ENCODE measurements at regions not wholly inside any gene's neighbourhood (a gene's known extent, or its start where the extent isn't known, plus 50 kb on each side); places are given as distances from the start of the nearest gene placed in this dataset.

DNA sequence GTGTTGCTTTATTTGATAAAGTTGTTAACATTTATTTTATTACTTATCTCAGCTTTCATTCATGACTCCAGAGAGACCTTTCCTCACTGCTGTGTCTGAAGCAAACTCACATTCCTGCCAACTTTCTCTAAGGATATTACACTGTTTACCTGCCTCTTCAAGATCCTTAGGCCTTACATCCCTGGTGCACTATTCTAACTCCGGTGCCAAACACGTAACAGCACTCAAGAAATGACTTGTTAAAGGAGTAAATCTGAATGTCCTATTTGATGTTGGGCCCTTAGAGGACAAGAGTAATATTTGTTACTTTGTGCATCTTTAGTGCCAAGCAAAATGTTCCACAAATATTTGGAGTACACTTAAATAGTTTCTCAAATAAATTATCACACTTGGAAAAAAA is 324.1 kb upstream of the FLRT2 start:
- ChIA-PET POLR2A (no interaction called here), CTCF (no interaction called here)
- no peak for ATAC-seq
- H3K9me3 ChIP-seq, result no peaks in the 10 kb centered on the region
- H3K4me2 ChIP-seq, result no peak overlapping the region
- no peak overlapping the region for H3K27ac ChIP-seq
- TF ChIP-seq KDM5A (IDR thresholded peaks at IDR 0.05) (no peak), RAD21 (conservative IDR thresholded peaks at IDR 0.05 in 1 of 2, IDR thresholded peaks at IDR 0.05 in 1 of 2) (no peak), GATA3 (IDR thresholded peaks at IDR 0.05; ENCODE audit: borderline replicate concordance) (no peak), HEYL (CRISPR knock-in tag; IDR thresholded peaks at IDR 0.05) (no peak), MYC (IDR thresholded peaks at IDR 0.05; ENCODE audit: borderline replicate concordance, low read length) (no peak), SMC3 (IDR thresholded peaks at IDR 0.05) (no peak), TP53 (CRISPR knock-in tag; IDR thresholded peaks at IDR 0.05) (no peak)
- TF ChIP-seq, protein P1, sequence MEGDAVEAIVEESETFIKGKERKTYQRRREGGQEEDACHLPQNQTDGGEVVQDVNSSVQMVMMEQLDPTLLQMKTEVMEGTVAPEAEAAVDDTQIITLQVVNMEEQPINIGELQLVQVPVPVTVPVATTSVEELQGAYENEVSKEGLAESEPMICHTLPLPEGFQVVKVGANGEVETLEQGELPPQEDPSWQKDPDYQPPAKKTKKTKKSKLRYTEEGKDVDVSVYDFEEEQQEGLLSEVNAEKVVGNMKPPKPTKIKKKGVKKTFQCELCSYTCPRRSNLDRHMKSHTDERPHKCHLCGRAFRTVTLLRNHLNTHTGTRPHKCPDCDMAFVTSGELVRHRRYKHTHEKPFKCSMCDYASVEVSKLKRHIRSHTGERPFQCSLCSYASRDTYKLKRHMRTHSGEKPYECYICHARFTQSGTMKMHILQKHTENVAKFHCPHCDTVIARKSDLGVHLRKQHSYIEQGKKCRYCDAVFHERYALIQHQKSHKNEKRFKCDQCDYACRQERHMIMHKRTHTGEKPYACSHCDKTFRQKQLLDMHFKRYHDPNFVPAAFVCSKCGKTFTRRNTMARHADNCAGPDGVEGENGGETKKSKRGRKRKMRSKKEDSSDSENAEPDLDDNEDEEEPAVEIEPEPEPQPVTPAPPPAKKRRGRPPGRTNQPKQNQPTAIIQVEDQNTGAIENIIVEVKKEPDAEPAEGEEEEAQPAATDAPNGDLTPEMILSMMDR (IDR thresholded peaks at IDR 0.05), result no peak
- TF ChIP-seq, protein P2, sequence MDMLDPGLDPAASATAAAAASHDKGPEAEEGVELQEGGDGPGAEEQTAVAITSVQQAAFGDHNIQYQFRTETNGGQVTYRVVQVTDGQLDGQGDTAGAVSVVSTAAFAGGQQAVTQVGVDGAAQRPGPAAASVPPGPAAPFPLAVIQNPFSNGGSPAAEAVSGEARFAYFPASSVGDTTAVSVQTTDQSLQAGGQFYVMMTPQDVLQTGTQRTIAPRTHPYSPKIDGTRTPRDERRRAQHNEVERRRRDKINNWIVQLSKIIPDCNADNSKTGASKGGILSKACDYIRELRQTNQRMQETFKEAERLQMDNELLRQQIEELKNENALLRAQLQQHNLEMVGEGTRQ (IDR thresholded peaks at IDR 0.05), result no peak
- 90% methylated on average over 2 of the region's 2 CpGs for WGBS (ENCODE audit: missing lambda C conversion rate)
- DNase-seq (ENCODE audit: low read depth in 1 of 2, low spot score in 1 of 2), result no peak
- H3K4me3 ChIP-seq, result no peak overlapping the region
- no peak for FAIRE-seq
- H3K4me1 ChIP-seq, result no peaks in the 10 kb centered on the region

DNA sequence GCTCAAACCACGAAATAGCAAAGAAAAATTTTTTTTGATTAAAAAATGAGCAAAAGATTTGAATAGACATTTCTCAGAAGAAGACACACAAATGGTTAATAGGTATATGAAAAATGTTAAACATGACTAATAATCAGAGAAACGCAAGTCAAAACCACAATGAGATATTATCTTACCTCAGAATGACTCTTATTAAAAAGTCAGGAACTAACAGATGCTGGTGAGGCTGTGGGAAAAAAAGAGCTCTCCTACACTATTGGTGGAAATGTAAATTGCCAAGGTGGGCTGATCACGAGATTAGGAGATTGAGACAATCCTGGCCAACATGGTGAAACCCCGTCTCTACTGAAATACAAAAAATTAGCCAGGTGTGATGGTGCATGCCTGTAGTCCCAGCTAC is 315.5 kb upstream of the FLRT2 start:
- ChIA-PET CTCF (interaction anchor here (0.6 to 0.7 kb wide), 2 partner anchors 10 to 220 kb away, joined by 3 read pairs; no protein-coding TSS in a partner anchor), POLR2A (no interaction called here)
- TF ChIP-seq RAD21 (conservative IDR thresholded peaks at IDR 0.05 in 1 of 2, IDR thresholded peaks at IDR 0.05 in 1 of 2) (no peak), TFCP2L1 (CRISPR knock-in tag; IDR thresholded peaks at IDR 0.05) (no peak), ZFP36 (IDR thresholded peaks at IDR 0.05; ENCODE audit: borderline replicate concordance, partially characterized antibody) (no peak), ZSCAN20 (CRISPR knock-in tag; IDR thresholded peaks at IDR 0.05) (no peak), SMC3 (IDR thresholded peaks at IDR 0.05) (no peak)
- TF ChIP-seq, protein P3, sequence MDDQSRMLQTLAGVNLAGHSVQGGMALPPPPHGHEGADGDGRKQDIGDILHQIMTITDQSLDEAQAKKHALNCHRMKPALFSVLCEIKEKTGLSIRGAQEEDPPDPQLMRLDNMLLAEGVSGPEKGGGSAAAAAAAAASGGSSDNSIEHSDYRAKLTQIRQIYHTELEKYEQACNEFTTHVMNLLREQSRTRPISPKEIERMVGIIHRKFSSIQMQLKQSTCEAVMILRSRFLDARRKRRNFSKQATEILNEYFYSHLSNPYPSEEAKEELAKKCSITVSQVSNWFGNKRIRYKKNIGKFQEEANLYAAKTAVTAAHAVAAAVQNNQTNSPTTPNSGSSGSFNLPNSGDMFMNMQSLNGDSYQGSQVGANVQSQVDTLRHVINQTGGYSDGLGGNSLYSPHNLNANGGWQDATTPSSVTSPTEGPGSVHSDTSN (IDR thresholded peaks at IDR 0.05), result no peak
- TF ChIP-seq, protein P4, sequence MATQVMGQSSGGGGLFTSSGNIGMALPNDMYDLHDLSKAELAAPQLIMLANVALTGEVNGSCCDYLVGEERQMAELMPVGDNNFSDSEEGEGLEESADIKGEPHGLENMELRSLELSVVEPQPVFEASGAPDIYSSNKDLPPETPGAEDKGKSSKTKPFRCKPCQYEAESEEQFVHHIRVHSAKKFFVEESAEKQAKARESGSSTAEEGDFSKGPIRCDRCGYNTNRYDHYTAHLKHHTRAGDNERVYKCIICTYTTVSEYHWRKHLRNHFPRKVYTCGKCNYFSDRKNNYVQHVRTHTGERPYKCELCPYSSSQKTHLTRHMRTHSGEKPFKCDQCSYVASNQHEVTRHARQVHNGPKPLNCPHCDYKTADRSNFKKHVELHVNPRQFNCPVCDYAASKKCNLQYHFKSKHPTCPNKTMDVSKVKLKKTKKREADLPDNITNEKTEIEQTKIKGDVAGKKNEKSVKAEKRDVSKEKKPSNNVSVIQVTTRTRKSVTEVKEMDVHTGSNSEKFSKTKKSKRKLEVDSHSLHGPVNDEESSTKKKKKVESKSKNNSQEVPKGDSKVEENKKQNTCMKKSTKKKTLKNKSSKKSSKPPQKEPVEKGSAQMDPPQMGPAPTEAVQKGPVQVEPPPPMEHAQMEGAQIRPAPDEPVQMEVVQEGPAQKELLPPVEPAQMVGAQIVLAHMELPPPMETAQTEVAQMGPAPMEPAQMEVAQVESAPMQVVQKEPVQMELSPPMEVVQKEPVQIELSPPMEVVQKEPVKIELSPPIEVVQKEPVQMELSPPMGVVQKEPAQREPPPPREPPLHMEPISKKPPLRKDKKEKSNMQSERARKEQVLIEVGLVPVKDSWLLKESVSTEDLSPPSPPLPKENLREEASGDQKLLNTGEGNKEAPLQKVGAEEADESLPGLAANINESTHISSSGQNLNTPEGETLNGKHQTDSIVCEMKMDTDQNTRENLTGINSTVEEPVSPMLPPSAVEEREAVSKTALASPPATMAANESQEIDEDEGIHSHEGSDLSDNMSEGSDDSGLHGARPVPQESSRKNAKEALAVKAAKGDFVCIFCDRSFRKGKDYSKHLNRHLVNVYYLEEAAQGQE (IDR thresholded peaks at IDR 0.05), result no peak
- WGBS (ENCODE audit: missing lambda C conversion rate), result 14% methylated on average over 4 of the region's 4 CpGs
- Histone ChIP-seq H3K4me1 (no peaks in the 10 kb centered on the region), H3K4me3 (no peak overlapping the region), H3K4me2 (no peak overlapping the region), H3K27ac (no peak overlapping the region), H3K9me3 (no peaks in the 10 kb centered on the region)
- ATAC-seq (no peak), DNase-seq (ENCODE audit: low read depth in 1 of 2, low spot score in 1 of 2) (peak in 1 of 2 experiments; percentile 8), FAIRE-seq (no peak)

DNA sequence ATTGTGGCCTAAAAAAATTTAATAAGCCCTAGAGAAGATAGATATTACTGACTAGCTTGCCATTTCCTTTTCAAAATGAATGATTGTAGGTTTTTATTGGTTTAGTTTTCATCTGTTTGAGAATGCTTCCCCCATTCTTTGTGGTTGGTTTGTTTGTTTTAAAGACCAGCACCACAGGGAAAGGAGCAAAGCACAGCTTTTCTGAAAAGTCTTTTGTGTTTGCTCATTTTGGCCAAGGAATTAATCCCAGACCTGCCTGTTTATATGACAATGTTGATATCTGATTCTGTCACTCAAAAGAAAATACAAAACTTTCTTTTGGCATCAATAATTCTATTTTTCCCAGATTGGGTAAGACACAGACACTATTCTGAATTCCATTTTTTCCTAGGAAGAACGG is 312.5 kb upstream of the FLRT2 start:
- Histone ChIP-seq H3K4me3 (no peak overlapping the region), H3K27ac (no peak overlapping the region), H3K4me1 (peaks cover 7% of the 10 kb centered on the region; the same call in 1 of the 3 replicates), H3K9me3 (no peaks in the 10 kb centered on the region), H3K4me2 (no peak overlapping the region)
- WGBS (ENCODE audit: missing lambda C conversion rate), result 76% methylated on average over 1 of the region's 1 CpG
- POLR2A ChIA-PET, result no interaction called here
- TF ChIP-seq, protein P5, sequence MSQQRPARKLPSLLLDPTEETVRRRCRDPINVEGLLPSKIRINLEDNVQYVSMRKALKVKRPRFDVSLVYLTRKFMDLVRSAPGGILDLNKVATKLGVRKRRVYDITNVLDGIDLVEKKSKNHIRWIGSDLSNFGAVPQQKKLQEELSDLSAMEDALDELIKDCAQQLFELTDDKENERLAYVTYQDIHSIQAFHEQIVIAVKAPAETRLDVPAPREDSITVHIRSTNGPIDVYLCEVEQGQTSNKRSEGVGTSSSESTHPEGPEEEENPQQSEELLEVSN (IDR thresholded peaks at IDR 0.05; ENCODE audit: borderline replicate concordance, low read depth), result no peak
- TF ChIP-seq ZFP36 (IDR thresholded peaks at IDR 0.05; ENCODE audit: borderline replicate concordance, partially characterized antibody) (no peak), POLR2A (IDR thresholded peaks at IDR 0.05; ENCODE audit: low read length) (no peak), JUN (IDR thresholded peaks at IDR 0.05) (no peak), BHLHE40 (IDR thresholded peaks at IDR 0.05; ENCODE audit: low read depth, low read length) (no peak), EP300 (IDR thresholded peaks at IDR 0.05) (no peak)
- ATAC-seq (no peak), DNase-seq (ENCODE audit: low read depth in 1 of 2, low spot score in 1 of 2) (no peak), FAIRE-seq (no peak)
- CTCF ChIA-PET, result interaction anchor here (1.7 kb wide), 1 partner anchor 13 kb away, joined by 3 read pairs; no protein-coding TSS in a partner anchor
